Upper lobe of left lung (tissue), 4 donors: ENCODE measurements at regions not wholly inside any gene's neighbourhood (a gene's known extent, or its start where the extent isn't known, plus 50 kb on each side); places are given as distances from the start of the nearest gene placed in this dataset.

Experiments used
- CTCF ChIP-seq, 6 experiments: fragments of 450-650 bp in 4 of 6; fragments of 200-600 bp in 2 of 6; sonication (generic) in 2 of 6; IDR thresholded peaks; one replicate each; pipeline ENCODE4 v1.5.1; 2016 to 2019; ENCODE audit warnings: antibody characterized with exemption in 6 of 6
- POLR2A ChIP-seq, 4 donors: fragments of 450-650 bp; IDR thresholded peaks; one replicate each; pipeline ENCODE4 v1.5.1; 2016 to 2017; ENCODE audit warnings: antibody characterized with exemption in 4 of 4, mild to moderate bottlenecking in 2 of 4
- POLR2AphosphoS5 ChIP-seq, 2 donors: sonication (generic); formaldehyde crosslinking; IDR thresholded peaks; one replicate each; pipeline ENCODE4 v1.5.1; 2017; ENCODE audit warnings: antibody characterized with exemption in 2 of 2

- no peak for TF ChIP-seq CTCF (IDR thresholded peaks at IDR 0.05)
- TF ChIP-seq POLR2A (IDR thresholded peaks at IDR 0.05): no peak
- TF ChIP-seq POLR2AphosphoS5 (IDR thresholded peaks at IDR 0.05): no peak
These were observed 108.4 kb downstream of the IRX5 start for GRCh38 chr16:55039042-55039441.
